Coronary artery (tissue), 2 donors: ENCODE measurements at regions not wholly inside any gene's neighbourhood (a gene's known extent, or its start where the extent isn't known, plus 50 kb on each side); places are given as distances from the start of the nearest gene placed in this dataset.

Experiments used
- DNase-seq: peaks from one replicate; pipeline ENCODE4 v3.0.0-alpha.2; 2017; ENCODE audit warnings: low spot score
- H3K27ac ChIP-seq, 2 donors: fragments of 200-600 bp; sonication (generic); one replicate each; pipeline ENCODE4 v1.5.1; 2016 to 2019
- H3K4me3 ChIP-seq: fragments of 200-600 bp; sonication (generic); 2 replicates; pipeline ENCODE4 v1.5.1; 2016; ENCODE audit warnings: mild to moderate bottlenecking, moderate library complexity
- CTCF ChIP-seq: fragments of 200-600 bp; sonication (generic); IDR thresholded peaks from one replicate; pipeline ENCODE4 v1.5.1; 2019; ENCODE audit warnings: antibody characterized with exemption

- DNase-seq, result no peak
- no peak for TF ChIP-seq CTCF
- Histone ChIP-seq H3K27ac (peak overlapping the region; percentile 61 to 63), H3K4me3 (no peak overlapping the region)
Observed at GRCh38 chr1:204819495-204819894, 51.2 kb upstream of the NFASC start.
